ENCODE measurements at regions not wholly inside any gene's neighbourhood (a gene's known extent, or its start where the extent isn't known, plus 50 kb on each side); places are given as distances from the start of the nearest gene placed in this dataset.
"Not testable (repeated sequence)": the region's sequence is repeated elsewhere in the genome, so short reads cannot be mapped to it uniquely, and the experiment has no call there.

GRCh38 chr18:8992500-8992899, 110.0 kb upstream of the NDUFV2 start:
- DNase-seq (ENCODE audit: low spot score): not testable (repeated sequence)

GRCh38 chr18:8994603-8995002, 107.9 kb upstream of the NDUFV2 start:
- DNase-seq (ENCODE audit: low spot score): no peak

GRCh38 chr18:8995096-8995495, 107.4 kb upstream of the NDUFV2 start:
- no peak for DNase-seq (ENCODE audit: low spot score)

GRCh38 chr18:8996771-8997432, 105.6 kb upstream of the NDUFV2 start:
- no peak for DNase-seq (ENCODE audit: low spot score)

GRCh38 chr18:8997634-8998033, 104.9 kb upstream of the NDUFV2 start:
- DNase-seq (ENCODE audit: low spot score): no peak

- DNase-seq (ENCODE audit: low spot score): no peak
Measured at GRCh38 chr18:8998481-8999217, 103.8 kb upstream of the NDUFV2 start.

- DNase-seq (ENCODE audit: low spot score): no peak
Measured at GRCh38 chr18:8999872-9000271, 102.6 kb upstream of the NDUFV2 start.

- DNase-seq (ENCODE audit: low spot score): no peak
Measured at GRCh38 chr18:9000733-9001132, 101.8 kb upstream of the NDUFV2 start.

GRCh38 chr18:9001209-9001608, 101.3 kb upstream of the NDUFV2 start:
- DNase-seq (ENCODE audit: low spot score): no peak

- DNase-seq (ENCODE audit: low spot score): no peak
Measured at GRCh38 chr18:9003406-9004100, 98.9 kb upstream of the NDUFV2 start.

- not testable (repeated sequence) for DNase-seq (ENCODE audit: low spot score)
Measured at GRCh38 chr18:9004308-9004707, 98.2 kb upstream of the NDUFV2 start.

- DNase-seq (ENCODE audit: low spot score): not testable (repeated sequence)
Measured at GRCh38 chr18:9007700-9008099, 94.8 kb upstream of the NDUFV2 start.

- no peak for DNase-seq (ENCODE audit: low spot score)
Measured at GRCh38 chr18:9008200-9008708, 94.2 kb upstream of the NDUFV2 start.

GRCh38 chr18:9008709-9009635, 93.5 kb upstream of the NDUFV2 start:
- DNase-seq (ENCODE audit: low spot score): no peak

GRCh38 chr18:9009703-9010488, 92.6 kb upstream of the NDUFV2 start:
- DNase-seq (ENCODE audit: low spot score): no peak

- DNase-seq (ENCODE audit: low spot score): no peak
Measured at GRCh38 chr18:9011431-9011830, 91.1 kb upstream of the NDUFV2 start.

GRCh38 chr18:9013926-9014373, 88.5 kb upstream of the NDUFV2 start:
- DNase-seq (ENCODE audit: low spot score): no peak

- DNase-seq (ENCODE audit: low spot score): no peak
Measured at GRCh38 chr18:9015689-9016088, 86.8 kb upstream of the NDUFV2 start.

- DNase-seq (ENCODE audit: low spot score): no peak
Measured at GRCh38 chr18:9016633-9017166, 85.8 kb upstream of the NDUFV2 start.

- DNase-seq (ENCODE audit: low spot score): no peak
Measured at GRCh38 chr18:9017167-9017904, 85.2 kb upstream of the NDUFV2 start.
